ENCODE measurements at regions not wholly inside any gene's neighbourhood (a gene's known extent, or its start where the extent isn't known, plus 50 kb on each side); places are given as distances from the start of the nearest gene placed in this dataset.

DNA sequence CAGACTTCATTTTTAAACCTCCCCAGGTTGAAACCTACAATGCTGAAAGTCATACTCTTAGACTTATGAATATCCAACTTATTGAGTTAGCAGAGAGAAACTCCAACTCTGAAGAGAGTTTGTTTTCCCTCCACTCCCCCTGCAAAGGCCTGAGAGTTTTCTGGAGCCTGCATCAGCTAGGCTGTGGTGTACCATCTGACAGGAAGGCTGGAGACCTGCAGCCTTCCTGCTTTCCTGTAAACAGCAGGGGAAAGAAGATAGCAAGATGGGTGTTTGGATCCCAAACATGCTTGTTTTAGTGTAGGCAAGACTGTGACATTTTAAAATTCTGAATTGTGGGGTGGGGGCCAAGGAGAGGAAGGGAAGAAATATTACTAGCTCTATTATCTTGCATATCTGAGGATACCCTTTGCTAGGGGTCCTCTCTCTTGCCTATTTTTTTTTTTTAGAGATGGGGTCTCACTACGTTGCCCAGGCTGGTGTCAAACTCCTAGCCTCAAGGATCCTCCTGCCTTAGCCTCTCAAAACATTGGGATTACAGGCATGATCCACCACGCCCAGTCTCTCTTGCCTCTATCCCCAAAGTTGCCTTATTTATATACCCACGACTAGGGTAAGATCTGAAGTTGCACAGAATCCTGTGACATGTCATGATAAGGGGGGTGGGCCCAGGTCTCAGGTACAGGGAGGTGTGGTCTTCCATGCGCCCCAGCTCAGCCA is 51.0 kb upstream of the USP3 start:
- H3K27me3 ChIP-seq = no peaks in the 10 kb centered on the region
- intact Hi-C loops (cut with DNase I) = no loop called here
- no peaks in the 10 kb centered on the region for H3K9me3 ChIP-seq
- 87 to 88% methylated on average over 4 of the region's 4 CpGs for WGBS, 2 donors
- peaks cover 0 to 8% (median 5%) of the 10 kb centered on the region in 4 donors for H3K4me1 ChIP-seq
- no peak for TF ChIP-seq EP300 (IDR thresholded peaks at IDR 0.05)
- TF ChIP-seq POLR2A (IDR thresholded peaks at IDR 0.05) = no peak
- no peak for TF ChIP-seq POLR2AphosphoS5 (IDR thresholded peaks at IDR 0.05)
- TF ChIP-seq, protein P1, sequence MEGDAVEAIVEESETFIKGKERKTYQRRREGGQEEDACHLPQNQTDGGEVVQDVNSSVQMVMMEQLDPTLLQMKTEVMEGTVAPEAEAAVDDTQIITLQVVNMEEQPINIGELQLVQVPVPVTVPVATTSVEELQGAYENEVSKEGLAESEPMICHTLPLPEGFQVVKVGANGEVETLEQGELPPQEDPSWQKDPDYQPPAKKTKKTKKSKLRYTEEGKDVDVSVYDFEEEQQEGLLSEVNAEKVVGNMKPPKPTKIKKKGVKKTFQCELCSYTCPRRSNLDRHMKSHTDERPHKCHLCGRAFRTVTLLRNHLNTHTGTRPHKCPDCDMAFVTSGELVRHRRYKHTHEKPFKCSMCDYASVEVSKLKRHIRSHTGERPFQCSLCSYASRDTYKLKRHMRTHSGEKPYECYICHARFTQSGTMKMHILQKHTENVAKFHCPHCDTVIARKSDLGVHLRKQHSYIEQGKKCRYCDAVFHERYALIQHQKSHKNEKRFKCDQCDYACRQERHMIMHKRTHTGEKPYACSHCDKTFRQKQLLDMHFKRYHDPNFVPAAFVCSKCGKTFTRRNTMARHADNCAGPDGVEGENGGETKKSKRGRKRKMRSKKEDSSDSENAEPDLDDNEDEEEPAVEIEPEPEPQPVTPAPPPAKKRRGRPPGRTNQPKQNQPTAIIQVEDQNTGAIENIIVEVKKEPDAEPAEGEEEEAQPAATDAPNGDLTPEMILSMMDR (IDR thresholded peaks at IDR 0.05) = no peak
- DNase-seq = no peak
- no peak overlapping the region for H3K4me3 ChIP-seq
- no peaks in the 10 kb centered on the region for H3K36me3 ChIP-seq
- H3K27ac ChIP-seq = no peak overlapping the region

DNA sequence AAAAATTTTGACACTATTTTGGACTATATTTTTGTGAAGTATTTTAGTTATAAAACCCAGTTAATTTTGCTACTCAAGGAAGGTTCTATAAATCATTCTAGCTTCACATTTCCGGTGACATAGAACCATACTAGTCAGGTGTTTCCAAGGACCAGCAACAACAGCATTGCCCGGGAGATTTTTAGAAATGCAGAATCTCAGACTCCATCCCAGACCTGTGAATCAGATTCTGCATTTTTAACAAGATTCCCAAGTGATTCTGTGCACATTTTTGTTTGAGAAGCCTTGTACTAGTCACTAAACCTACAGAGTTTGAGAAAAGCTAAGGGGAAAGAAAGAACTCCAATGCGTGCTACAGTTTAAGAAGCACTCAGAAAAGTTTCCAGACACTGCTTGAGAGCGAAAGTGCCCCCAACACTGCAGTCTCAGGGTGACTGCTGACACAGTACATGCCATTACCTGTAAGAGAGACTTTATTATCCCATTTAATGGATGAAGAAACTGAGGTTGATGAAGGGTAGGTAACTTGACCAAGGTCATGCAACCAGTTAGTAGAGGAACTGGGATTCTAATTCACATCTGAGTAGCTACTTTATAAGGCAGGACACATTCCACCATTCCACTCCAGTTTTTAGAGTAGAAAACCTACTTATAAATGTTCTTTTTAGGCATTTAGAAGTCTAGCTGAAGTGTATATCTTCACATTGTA is 49.7 kb upstream of the USP3 start:
- intact Hi-C loops (cut with DNase I) = no loop called here
- WGBS, 2 donors = 73 to 83% methylated on average over 4 of the region's 4 CpGs
- TF ChIP-seq POLR2AphosphoS5 (IDR thresholded peaks at IDR 0.05) (no peak), POLR2A (IDR thresholded peaks at IDR 0.05) (no peak), EP300 (IDR thresholded peaks at IDR 0.05) (no peak)

More for the DNA sequence above, 49.7 kb upstream of the USP3 start:
- Histone ChIP-seq H3K36me3 (no peaks in the 10 kb centered on the region), H3K4me3 (no peak overlapping the region), H3K27me3 (no peaks in the 10 kb centered on the region), H3K9me3 (no peaks in the 10 kb centered on the region), H3K4me1 (peaks cover 0 to 6% (median 2%) of the 10 kb centered on the region in 4 donors), H3K27ac (no peak overlapping the region)
- no peak for DNase-seq

All from sigmoid colon (tissue), 6 donors.